ENCODE measurements at regions not wholly inside any gene's neighbourhood (a gene's known extent, or its start where the extent isn't known, plus 50 kb on each side); places are given as distances from the start of the nearest gene placed in this dataset.

GRCh38 chr2:125281242-125281641 lies 1256.2 kb downstream of the CNTNAP5 start:
- ChIA-PET POLR2A (no interaction called here), CTCF (ENCODE audit: low intra/inter-chr PET ratio, low total read pairs) (no interaction called here)
- no peak overlapping the region for H3K4me3 ChIP-seq (replicated peaks in 1 of 3; ENCODE audit: insufficient read depth in 1 of 3, low read depth in 2 of 3, low read length in 3 of 3)
- no peaks in the 10 kb centered on the region for H4K20me1 ChIP-seq (ENCODE audit: insufficient read depth, low read length)
- no peak overlapping the region for H3K9ac ChIP-seq (ENCODE audit: insufficient read depth, low read depth, low read length)
- no TSS peak for BruUV-seq (replicated peaks)
- H3K27ac ChIP-seq (ENCODE audit: extremely low read length, insufficient read depth, low read length): no peak overlapping the region
- intact Hi-C loops (cut with micrococcal nuclease; ENCODE audit: unreplicated experiment) (no loop called here), in situ Hi-C loops (cut with HindIII; ENCODE audit: extremely low pct_ligation_motif_present, low pct_unique_long_range_greater_than_20kb) (no loop called here)
- FAIRE-seq (no peak), ATAC-seq (no peak), DNase-seq (ENCODE audit: low spot score) (no peak)
- 0% methylated on average over 1 of the region's 1 CpG for WGBS (ENCODE audit: low lambda C conversion rate)
- no peaks in the 10 kb centered on the region for H3K4me1 ChIP-seq (ENCODE audit: insufficient read depth, low read length)
- no peak overlapping the region for H3K4me2 ChIP-seq (ENCODE audit: low read depth, low read length)
- no peaks in the 10 kb centered on the region for H3K79me2 ChIP-seq (ENCODE audit: insufficient read depth, low read length)
- H3K9me3 ChIP-seq (ENCODE audit: low read length): peaks cover 72% of the 10 kb centered on the region
- no peaks in the 10 kb centered on the region for H3K27me3 ChIP-seq (ENCODE audit: control insufficient read depth in 1 of 2, insufficient read depth in 2 of 2, low read length in 2 of 2)
- H2AFZ ChIP-seq (ENCODE audit: low read length): no peak overlapping the region
- no peaks in the 10 kb centered on the region for H3K36me3 ChIP-seq (replicated peaks in 1 of 2; ENCODE audit: control insufficient read depth in 1 of 2, insufficient read depth in 2 of 2, low read length in 2 of 2)
- TF ChIP-seq, protein P1, sequence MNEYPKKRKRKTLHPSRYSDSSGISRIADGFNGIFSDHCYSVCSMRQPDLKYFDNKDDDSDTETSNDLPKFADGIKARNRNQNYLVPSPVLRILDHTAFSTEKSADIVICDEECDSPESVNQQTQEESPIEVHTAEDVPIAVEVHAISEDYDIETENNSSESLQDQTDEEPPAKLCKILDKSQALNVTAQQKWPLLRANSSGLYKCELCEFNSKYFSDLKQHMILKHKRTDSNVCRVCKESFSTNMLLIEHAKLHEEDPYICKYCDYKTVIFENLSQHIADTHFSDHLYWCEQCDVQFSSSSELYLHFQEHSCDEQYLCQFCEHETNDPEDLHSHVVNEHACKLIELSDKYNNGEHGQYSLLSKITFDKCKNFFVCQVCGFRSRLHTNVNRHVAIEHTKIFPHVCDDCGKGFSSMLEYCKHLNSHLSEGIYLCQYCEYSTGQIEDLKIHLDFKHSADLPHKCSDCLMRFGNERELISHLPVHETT (CRISPR knock-in tag; conservative IDR thresholded peaks at IDR 0.05): no peak
- TF ChIP-seq TFE3 (CRISPR knock-in tag; IDR thresholded peaks at IDR 0.05): no peak
- no peak for TF ChIP-seq ZNF124 (CRISPR knock-in tag; IDR thresholded peaks at IDR 0.05)
- peak; percentile 61 to 80; a peak in 3 of 4 replicates for TF ChIP-seq MAFK (conservative IDR thresholded peaks at IDR 0.05 in 1 of 2, IDR thresholded peaks at IDR 0.05 in 1 of 2; ENCODE audit: low read length in 2 of 2)
- no peak for TF ChIP-seq SP5 (CRISPR knock-in tag; IDR thresholded peaks at IDR 0.05; ENCODE audit: borderline replicate concordance, low read depth)
- no peak for TF ChIP-seq CBX5 (CRISPR knock-in tag; IDR thresholded peaks at IDR 0.05; ENCODE audit: borderline replicate concordance)
- TF ChIP-seq FOXA3 (CRISPR knock-in tag; IDR thresholded peaks at IDR 0.05): no peak
- TF ChIP-seq MAFF (IDR thresholded peaks at IDR 0.05; ENCODE audit: low read depth, low read length): peak; percentile 75

All from HepG2 (cell line).